ENCODE measurements at regions not wholly inside any gene's neighbourhood (a gene's known extent, or its start where the extent isn't known, plus 50 kb on each side); places are given as distances from the start of the nearest gene placed in this dataset.

GRCh38 chr17:78300962-78301820, 58.7 kb downstream of the SOCS3 start:
- H4K20me1 ChIP-seq (ENCODE audit: insufficient read depth, low read length), result no peaks in the 10 kb centered on the region
- no peaks in the 10 kb centered on the region for H3K79me2 ChIP-seq (ENCODE audit: insufficient read depth, low read length)
- POLR2A ChIA-PET, result interaction anchor here (1.4 kb wide), 1 partner anchor 121 kb away, joined by 3 read pairs; no protein-coding TSS in a partner anchor
- in situ Hi-C loops (cut with HindIII; ENCODE audit: extremely low pct_ligation_motif_present, low pct_unique_long_range_greater_than_20kb), result no loop called here
- TF ChIP-seq ZNF672 (CRISPR knock-in tag; IDR thresholded peaks at IDR 0.05), result no peak
- no peak for TF ChIP-seq THAP9 (CRISPR knock-in tag; IDR thresholded peaks at IDR 0.05; ENCODE audit: borderline replicate concordance)
- no peak for TF ChIP-seq ZBTB33 (CRISPR knock-in tag; IDR thresholded peaks at IDR 0.05)
- TF ChIP-seq MTA1 (CRISPR knock-in tag; IDR thresholded peaks at IDR 0.05; ENCODE audit: borderline replicate concordance), result no peak
- peak in 1 of 2 experiments; percentile 72; a peak in 2 of 4 replicates for TF ChIP-seq ATF4 (CRISPR knock-in tag; IDR thresholded peaks at IDR 0.05)
- TF ChIP-seq ZNF75D (CRISPR knock-in tag; IDR thresholded peaks at IDR 0.05; ENCODE audit: borderline replicate concordance), result no peak
- WGBS (ENCODE audit: low lambda C conversion rate), result 53% methylated on average over 16 of the region's 19 CpGs
- H3K9me3 ChIP-seq (ENCODE audit: low read length), result no peaks in the 10 kb centered on the region
- CTCF ChIA-PET (ENCODE audit: low intra/inter-chr PET ratio, low total read pairs), result no interaction called here
- no peak overlapping the region for H3K4me3 ChIP-seq (replicated peaks in 1 of 3; ENCODE audit: insufficient read depth in 1 of 3, low read depth in 2 of 3, low read length in 3 of 3)
- FAIRE-seq, result no peak
- H2AFZ ChIP-seq (ENCODE audit: low read length), result no peak overlapping the region
- H3K36me3 ChIP-seq (replicated peaks in 1 of 2; ENCODE audit: control insufficient read depth in 1 of 2, insufficient read depth in 2 of 2, low read length in 2 of 2), result no peaks in the 10 kb centered on the region
- intact Hi-C loops (cut with micrococcal nuclease; ENCODE audit: unreplicated experiment), result no loop called here
- BruUV-seq (replicated peaks), result no TSS peak
- peaks cover 11 to 50% of the 10 kb centered on the region in 2 experiments for H3K27me3 ChIP-seq (ENCODE audit: control insufficient read depth in 1 of 2, insufficient read depth in 2 of 2, low read length in 2 of 2)
- H3K4me1 ChIP-seq (ENCODE audit: insufficient read depth, low read length), result peaks cover 17% of the 10 kb centered on the region
- no peak overlapping the region for H3K4me2 ChIP-seq (ENCODE audit: low read depth, low read length)
- H3K9ac ChIP-seq (ENCODE audit: insufficient read depth, low read depth, low read length), result no peak overlapping the region
- DNase-seq (ENCODE audit: low spot score), result no peak
- no peak for ATAC-seq
- no peak overlapping the region for H3K27ac ChIP-seq (ENCODE audit: extremely low read length, insufficient read depth, low read length)
